ENCODE measurements at regions not wholly inside any gene's neighbourhood (a gene's known extent, or its start where the extent isn't known, plus 50 kb on each side); places are given as distances from the start of the nearest gene placed in this dataset.

DNA sequence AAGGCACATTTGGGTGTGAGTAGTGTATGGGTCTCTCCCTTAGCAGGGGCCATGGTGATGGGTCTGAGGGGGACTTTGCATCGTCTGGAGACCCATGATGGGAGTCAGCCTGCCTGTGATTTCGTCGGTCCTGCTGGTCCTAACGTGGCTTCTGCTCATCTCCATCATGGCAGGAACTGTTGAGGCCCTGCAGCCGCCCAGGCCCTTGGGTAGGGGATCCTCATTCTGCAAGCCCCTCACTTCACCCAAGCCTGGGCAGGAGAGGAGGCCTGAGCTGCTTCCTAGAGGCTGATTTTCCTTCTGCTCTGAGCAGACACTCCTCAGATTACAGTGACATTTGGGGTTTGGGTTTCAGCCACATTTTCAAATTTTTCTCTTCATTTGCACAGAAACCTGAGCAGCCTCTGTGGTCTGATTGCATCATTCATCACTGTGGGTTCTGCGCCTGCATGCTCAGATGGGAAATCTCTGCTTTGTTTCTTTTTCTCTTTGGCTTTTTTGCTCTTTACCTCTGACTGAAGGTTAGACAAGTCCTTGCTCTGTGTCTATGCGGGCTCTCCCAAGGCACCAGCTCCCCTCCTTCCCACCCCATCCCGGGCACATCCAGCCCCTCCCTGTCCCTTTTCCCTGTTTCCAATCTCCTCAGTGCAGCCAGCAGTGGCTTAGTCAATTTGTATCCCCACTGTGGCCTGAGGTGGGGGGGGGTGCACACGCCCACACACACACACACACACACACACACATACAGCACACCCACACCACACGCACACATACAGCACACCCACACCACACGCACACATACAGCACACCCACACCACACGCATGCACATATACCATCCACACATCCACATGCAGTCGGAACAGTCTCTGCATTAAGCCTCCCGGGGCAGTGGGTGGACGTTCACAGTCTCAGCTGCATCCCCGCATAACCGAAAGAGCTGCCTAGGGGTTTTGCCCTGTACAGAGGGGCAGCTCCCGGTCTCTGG lies 305.4 kb upstream of the HS6ST1 start:
- no peak for DNase-seq

- DNase-seq, result no peak
Observed at GRCh38 chr2:128624956-128625355, 306.3 kb upstream of the HS6ST1 start.

- no peak for DNase-seq
Observed at GRCh38 chr2:128625421-128625820, 306.8 kb upstream of the HS6ST1 start.

DNA sequence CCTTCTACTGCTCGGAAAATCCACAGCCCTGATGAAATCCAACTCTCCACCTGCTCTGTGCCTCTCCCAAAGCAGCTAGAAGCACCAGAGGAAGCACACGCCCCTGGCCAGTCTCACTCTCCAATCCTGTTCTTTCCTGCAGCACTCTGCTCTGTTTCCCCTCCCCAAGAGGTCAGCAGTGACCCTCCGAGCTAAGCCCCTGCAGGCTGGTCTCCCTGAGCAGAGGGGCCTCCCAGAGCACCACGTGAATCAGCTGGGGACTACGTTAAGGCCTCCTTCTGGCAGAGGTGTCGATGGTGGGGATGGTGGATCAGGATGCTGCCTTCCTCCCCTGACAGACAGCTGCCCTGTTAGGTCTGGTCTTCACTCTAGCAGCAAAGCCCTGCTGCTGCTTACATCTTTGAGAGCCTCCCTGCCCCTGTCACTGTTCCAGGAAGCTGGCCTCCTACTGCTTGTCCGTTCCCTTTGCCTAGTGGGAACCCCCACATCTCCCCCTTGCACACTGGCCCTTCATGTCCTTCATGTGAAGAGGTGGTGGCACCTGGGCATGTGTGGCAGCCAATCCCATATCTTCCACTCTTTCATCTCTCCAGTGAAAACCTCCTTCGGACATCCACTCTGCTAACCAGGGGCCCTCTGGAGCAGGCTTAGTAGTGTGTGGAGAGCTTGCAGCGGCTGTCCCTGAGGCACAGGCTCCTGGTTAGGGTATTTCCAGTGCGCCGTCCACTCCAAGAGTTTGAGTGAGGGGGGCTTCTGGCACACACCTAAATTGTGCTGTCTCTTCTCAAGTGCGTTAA lies 307.5 kb upstream of the HS6ST1 start:
- DNase-seq, result no peak

DNA sequence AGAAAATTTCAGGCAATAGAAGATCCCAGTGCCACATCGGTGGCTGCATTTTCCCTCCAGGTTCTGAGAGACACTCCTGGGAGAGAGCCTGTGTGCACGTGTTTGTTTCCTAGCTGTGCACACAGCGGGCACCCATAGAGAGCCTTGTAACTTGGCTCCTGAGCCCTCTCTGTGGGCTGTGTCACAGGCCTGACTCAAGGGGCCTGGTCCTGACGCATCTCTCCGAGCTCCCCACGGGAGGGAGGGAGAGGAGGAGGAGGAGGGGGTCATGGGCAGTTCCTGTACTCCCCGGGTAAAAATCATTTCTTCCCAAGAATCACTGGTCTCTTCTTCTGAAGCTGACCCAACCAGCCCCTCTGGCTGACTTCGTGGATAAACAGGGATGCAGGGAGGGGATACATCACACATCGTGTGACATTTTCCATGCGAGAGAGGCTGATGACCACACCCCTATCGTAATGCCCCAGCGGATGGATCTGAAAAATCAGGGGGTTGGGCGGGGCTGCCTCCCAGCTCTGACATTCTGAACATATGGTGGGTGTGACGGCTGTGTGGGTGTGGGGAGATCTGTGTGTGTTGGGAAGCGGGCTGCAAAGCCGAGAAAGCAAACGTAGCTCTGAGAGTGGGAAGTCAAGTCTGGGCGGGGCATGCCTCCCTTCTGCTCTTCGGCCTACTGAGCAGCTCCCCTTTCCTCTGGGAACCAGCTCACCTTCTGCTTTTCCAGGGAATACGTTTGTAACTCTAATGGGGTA lies 308.3 kb upstream of the HS6ST1 start:
- no peak for DNase-seq

GRCh38 chr2:128628206-128628605 lies 309.5 kb upstream of the HS6ST1 start:
- no peak for DNase-seq

- DNase-seq, result no peak
Observed at GRCh38 chr2:128628996-128629395, 310.3 kb upstream of the HS6ST1 start.

DNA sequence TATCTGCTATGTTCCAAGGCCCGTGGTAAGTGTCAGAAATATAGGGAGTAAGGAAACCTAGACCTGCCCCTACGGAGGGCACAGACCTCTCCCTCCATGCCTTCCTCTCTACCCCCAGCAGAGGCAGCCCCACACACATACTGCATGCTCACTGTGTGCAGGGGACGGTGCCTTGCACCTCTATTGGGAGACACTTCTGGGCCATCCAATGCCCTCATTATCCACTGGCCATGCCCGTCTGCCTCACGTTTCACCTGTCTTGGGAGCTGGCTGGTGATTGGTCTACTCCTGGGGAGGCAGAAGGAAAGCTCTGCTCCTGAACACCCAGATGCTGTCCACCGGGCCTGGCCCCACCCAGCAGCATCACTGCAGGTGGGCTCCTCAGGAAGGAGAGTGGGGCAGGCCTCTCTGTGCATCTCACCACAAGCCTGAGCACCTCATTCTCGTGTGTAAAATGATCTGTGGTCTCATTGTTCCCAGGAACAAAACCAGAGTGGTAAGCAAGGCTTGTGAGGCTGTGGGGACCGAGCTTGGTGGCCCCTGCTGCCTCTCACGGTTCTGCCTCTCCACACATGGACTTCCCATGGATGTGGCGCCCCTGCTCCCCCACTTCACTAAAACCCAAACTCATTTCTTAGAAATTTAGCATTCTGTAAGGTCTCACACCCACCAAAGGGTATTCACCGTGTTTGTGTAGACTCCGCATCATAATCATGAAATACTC lies 312.5 kb upstream of the HS6ST1 start:
- no peak for DNase-seq

DNA sequence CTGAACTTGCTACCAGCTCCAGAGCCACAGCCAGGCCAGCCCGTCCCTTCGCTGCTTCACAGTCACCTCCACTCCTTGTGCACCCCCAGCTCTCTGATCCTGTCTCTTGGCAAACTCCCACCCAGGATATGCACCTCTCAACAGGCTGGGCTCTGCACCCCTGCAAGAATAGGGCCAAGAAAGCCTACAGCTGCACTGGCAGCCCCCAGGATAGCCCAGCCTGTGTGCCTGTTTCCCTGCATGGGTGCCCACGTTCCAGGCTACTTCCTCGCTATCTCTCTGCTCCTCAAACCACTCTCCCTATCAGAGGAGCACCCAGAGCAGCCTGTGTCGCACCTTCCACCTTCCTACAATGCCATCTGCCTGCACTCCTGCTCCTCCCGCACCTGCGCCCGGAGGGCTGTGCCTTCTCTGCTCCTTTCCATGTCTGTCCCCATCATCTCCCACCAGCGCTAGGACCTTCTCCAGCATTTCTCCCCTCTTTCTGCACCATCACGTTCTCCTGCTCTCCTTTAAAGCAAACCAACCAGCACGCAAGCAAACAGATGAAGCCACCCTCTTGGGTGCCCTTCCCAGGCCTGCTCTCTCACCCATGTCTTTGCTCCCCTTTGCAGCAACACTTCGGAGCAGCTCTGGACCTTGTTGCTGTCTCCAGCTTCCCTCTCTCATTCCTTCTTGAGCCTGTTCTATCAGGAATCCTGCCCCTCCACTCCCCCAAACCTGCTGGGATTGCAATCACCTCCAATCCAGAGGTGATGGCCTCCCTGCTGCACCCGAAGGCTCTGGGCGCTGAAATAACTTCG lies 313.2 kb upstream of the HS6ST1 start:
- DNase-seq, result no peak

DNA sequence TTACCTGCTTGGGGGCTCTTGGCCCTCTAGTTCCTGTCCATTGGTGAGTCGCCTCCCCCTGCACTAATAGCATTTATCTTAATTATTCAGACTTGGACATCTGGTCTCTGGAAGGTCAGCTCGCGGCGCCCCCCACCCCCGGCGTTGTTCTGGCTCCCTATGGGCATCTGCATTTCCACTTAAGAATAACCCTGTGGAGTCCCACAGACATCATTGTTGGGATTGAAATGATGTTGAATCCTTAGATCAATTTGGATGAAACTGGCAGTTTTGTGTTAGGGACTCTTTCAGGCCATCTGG lies 313.8 kb upstream of the HS6ST1 start:
- no peak for DNase-seq

DNA sequence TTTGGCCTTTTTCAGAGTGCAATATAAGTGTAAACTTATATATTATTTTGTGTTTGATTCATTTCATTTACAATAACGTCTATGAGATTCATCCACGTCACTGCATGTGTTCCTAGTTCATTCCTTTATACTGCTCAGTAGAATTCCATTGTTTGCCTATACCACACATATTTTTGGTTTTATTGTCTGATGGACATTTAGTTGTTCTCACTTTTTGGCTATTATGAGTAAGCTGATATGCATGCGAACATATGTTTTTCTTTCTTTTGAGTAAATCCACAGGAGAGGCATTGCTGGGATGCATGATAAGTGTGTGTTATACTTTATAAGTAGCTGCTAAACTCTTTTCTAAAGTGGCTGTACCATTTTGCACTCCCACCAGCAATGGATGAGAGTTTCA lies 314.8 kb upstream of the HS6ST1 start:
- no peak for DNase-seq

GRCh38 chr2:128635361-128635900 lies 316.8 kb upstream of the HS6ST1 start:
- DNase-seq, result no peak

DNA sequence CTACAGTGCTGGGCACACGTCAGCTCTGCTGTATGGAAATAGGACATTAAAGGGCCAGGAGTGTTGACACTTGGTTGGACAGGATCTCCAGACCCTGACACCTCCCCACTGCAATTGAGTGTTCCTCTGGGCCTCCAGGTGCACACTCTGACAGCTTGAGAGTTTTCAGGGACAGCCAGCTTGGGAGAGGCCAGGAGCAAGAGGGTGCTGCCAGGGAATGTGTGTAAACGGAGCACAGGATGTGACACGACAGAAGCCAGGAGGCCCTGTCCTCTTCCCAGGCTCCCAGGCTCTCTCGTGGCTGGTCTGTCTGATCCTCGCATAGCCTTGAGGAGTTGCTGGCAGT lies 318.1 kb upstream of the HS6ST1 start:
- DNase-seq, result no peak

DNA sequence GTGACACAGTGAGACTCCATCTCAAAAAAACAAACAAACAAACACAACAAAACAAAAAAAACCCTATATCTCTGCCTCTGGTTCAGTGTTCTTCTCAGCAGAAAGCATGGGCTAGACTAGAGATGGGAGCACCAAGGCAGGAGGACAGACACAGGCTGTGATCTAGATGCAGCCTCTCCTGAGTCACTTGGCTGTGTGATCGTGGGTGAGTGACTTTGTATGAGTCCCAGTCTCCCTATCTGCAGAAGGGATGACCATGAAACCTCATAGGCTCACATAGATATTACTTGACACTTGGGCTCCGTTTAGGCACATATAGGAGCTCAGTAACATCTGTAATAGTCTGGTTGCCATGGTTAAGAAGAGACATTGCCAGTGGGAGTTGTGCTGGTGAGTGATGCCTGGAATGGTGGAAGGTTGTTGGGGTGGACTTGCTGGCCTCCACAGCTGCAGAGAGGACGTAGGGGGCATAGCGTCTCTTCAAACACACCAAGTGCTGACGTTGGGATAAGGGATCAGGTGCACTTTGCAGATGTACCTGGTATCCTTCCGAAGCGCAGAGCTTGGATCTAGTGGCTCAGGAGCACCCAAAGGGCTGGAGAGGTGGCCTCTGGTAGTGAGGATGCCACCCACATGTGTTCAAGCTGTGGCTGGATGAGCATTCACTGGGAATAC lies 318.9 kb upstream of the HS6ST1 start:
- DNase-seq, result no peak

- no peak for DNase-seq
Observed at GRCh38 chr2:128638341-128639119, 319.9 kb upstream of the HS6ST1 start.

DNA sequence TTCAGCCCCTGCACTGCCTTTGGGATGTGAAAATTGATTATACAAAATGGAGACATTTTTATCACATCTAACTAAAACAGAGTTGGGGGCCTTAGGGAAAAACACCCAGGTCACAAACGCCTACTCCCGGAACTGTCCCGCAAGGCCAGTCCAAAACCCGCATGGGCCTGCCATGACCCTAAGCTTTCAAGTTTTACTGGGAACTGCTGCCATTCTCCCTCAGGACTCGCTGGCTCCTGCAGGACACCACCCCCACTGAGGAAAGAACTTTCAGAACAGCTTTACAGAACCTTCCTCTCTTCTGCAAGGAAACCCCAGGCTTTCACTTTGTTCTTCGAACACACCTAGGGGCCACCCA lies 320.4 kb upstream of the HS6ST1 start:
- DNase-seq, result no peak

DNA sequence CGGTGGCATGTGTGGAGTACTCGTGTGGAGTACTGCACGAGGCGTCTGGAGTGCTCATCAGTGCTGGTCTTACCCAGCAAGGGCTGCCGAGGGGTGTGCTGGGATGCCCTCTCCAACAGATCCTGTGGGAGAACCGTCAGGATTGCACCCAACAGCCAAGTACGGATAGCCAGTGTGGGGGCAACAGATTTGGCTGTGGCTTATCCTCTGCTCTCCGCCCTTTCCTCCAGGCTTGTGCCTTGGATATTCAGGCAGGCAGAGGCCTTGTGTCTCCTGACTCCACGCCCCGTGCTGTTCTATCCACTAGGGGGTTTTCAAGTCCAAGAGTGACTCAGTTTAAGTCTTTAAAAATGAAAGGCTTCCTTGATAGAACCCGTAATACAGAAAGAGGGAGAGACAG lies 321.0 kb upstream of the HS6ST1 start:
- no peak for DNase-seq

DNA sequence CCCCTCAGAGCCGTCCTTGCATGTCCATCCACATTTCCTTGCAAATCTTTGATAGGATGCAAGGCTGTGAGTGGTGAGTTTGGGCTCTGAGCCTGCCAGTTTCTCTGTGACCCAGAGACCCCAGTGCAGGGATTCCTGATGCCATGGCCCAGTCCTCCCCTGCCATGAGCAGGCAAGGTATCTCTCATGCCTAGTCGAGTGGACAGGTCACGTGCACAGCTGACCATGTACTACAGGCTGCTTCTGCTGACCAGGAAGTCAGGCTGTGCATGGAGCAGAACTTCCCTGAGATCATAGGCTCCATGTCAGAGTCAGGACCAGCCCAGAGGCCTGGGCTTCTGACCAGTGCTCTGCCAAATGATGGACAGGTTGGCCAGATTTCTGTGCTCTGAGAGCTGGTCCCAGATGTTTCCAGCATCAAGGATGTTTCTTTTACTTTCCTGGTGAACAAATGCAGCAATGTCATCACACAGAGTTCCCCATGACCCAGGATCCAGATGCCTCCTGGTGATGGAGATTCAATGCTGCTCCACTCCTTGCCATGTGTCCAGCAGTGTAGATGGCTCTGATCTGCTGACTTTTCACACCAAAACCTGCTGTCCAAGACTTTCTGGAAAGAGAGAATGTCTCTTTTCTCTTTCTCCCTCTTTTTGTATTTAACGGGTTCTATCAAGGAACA lies 321.6 kb upstream of the HS6ST1 start:
- DNase-seq, result no peak

GRCh38 chr2:128640845-128641360 lies 322.2 kb upstream of the HS6ST1 start:
- DNase-seq, result no peak
